Breast epithelium (tissue), 3 donors: ENCODE measurements at regions not wholly inside any gene's neighbourhood (a gene's known extent, or its start where the extent isn't known, plus 50 kb on each side); places are given as distances from the start of the nearest gene placed in this dataset.

Experiments
- CTCF ChIP-seq, 3 donors: fragments of 450-650 bp; IDR thresholded peaks; one replicate each; pipeline ENCODE4 v1.5.1; 2016 to 2017; ENCODE audit warnings: antibody characterized with exemption in 3 of 3, mild to moderate bottlenecking in 3 of 3, moderate library complexity in 3 of 3
- POLR2A ChIP-seq: fragments of 450-650 bp; IDR thresholded peaks from one replicate; pipeline ENCODE4 v1.6.1; 2016; ENCODE audit warnings: antibody characterized with exemption, mild to moderate bottlenecking, moderate library complexity
- POLR2AphosphoS5 ChIP-seq, 3 donors: sonication (generic); formaldehyde crosslinking; IDR thresholded peaks; one replicate each; pipeline ENCODE4 v1.6.1; 2017; ENCODE audit warnings: antibody characterized with exemption in 3 of 3

GRCh38 chr21:35136106-35136505 lies 87.0 kb upstream of the RUNX1 start:
- no peak for TF ChIP-seq POLR2A
- no peak for TF ChIP-seq CTCF (IDR thresholded peaks at IDR 0.05)
- TF ChIP-seq POLR2AphosphoS5 (IDR thresholded peaks at IDR 0.05) = no peak
